ENCODE measurements at regions not wholly inside any gene's neighbourhood (a gene's known extent, or its start where the extent isn't known, plus 50 kb on each side); places are given as distances from the start of the nearest gene placed in this dataset.
"Not testable (repeated sequence)": the region's sequence is repeated elsewhere in the genome, so short reads cannot be mapped to it uniquely, and the experiment has no call there.

DNA sequence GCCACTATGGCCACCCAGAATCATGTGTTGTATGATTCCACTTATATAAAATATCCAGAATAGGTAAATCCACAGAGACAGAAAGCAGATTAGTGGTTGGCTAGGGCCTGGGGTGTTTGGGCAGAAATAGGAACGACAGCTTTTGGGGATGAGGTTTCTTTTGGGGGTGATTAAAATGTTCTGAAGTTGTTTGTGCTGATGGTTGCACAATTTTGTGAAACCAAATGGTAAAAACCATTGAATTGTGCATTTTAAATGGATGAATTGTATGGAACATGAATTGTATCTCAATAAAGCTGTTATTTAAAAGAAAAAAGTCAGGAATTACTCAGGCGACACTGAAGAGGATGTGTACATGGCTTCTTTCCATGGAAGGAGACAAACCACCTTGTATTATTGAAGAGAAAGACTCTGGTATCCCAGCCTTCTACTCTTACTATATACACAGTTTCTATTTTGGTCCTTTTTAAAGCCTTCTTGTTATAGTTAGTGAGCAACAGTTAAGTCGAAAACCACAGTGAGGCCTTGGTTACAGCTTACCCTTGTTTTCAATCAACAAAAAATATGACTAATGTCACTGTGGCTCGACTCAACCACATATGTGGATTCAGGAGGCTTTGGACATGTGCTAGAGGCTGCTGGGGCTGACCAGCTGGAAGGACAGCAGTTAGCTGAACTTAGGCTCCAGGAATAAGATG lies 57.1 kb upstream of the KMT2E start:
- Histone ChIP-seq H3K9ac (ENCODE audit: control insufficient read depth, extremely low read depth, insufficient read depth, low read length) (no peak overlapping the region), H3K4me1 (ENCODE audit: control insufficient read depth, extremely low read depth, insufficient read depth, low read length) (peaks cover 14% of the 10 kb centered on the region), H3K9me3 (ENCODE audit: control insufficient read depth, low read depth, low read length) (no peaks in the 10 kb centered on the region), H3K79me2 (ENCODE audit: control insufficient read depth, insufficient read depth, low read length) (no peaks in the 10 kb centered on the region), H2AFZ (ENCODE audit: control insufficient read depth, low read length) (no peak overlapping the region), H4K20me1 (ENCODE audit: control insufficient read depth, extremely low read depth, insufficient read depth, low read length) (no peaks in the 10 kb centered on the region), H3K27me3 (ENCODE audit: control insufficient read depth, extremely low read depth, insufficient read depth, low read length) (no peaks in the 10 kb centered on the region), H3K4me3 (ENCODE audit: control insufficient read depth in 2 of 3, extremely low read depth in 1 of 3, insufficient read depth in 2 of 3, low read depth in 1 of 3, low read length in 3 of 3) (no peak overlapping the region), H3K27ac (ENCODE audit: control insufficient read depth, insufficient read depth, low read length) (peak overlapping the region; percentile 26), H3K36me3 (ENCODE audit: control insufficient read depth in 2 of 2, extremely low read depth in 1 of 2, insufficient read depth in 2 of 2, low read length in 2 of 2) (no peaks in the 10 kb centered on the region), H3K4me2 (ENCODE audit: control insufficient read depth, extremely low read depth, insufficient read depth, low read depth, low read length) (no peak overlapping the region), H3K9me1 (ENCODE audit: control insufficient read depth, extremely low read depth, insufficient read depth, low read length) (peaks cover 4% of the 10 kb centered on the region)
- dilution Hi-C loops (cut with MboI; ENCODE audit: extremely low pct_ligation_motif_present, low sequenced_read_pairs), result no loop called here
- DNase-seq (ENCODE audit: low read depth, low spot score) (no peak), FAIRE-seq (no peak)
- no peak for TF ChIP-seq CTCF (optimal IDR thresholded peaks at IDR 0.05 in 1 of 3, IDR thresholded peaks at IDR 0.05 in 1 of 3, conservative IDR thresholded peaks at IDR 0.05 in 1 of 3; ENCODE audit: extremely low read depth in 1 of 3, insufficient read depth in 2 of 3, low read length in 3 of 3)

GRCh38 chr7:104958371-104958865 lies 55.6 kb upstream of the KMT2E start:
- dilution Hi-C loops (cut with MboI; ENCODE audit: extremely low pct_ligation_motif_present, low sequenced_read_pairs), result no loop called here
- Histone ChIP-seq H3K4me1 (ENCODE audit: control insufficient read depth, extremely low read depth, insufficient read depth, low read length) (peaks cover 30% of the 10 kb centered on the region), H3K4me2 (ENCODE audit: control insufficient read depth, extremely low read depth, insufficient read depth, low read depth, low read length) (no peak overlapping the region), H3K27ac (ENCODE audit: control insufficient read depth, insufficient read depth, low read length) (no peak overlapping the region), H3K9me3 (ENCODE audit: control insufficient read depth, low read depth, low read length) (no peaks in the 10 kb centered on the region), H3K27me3 (ENCODE audit: control insufficient read depth, extremely low read depth, insufficient read depth, low read length) (no peaks in the 10 kb centered on the region), H3K9ac (ENCODE audit: control insufficient read depth, extremely low read depth, insufficient read depth, low read length) (no peak overlapping the region), H4K20me1 (ENCODE audit: control insufficient read depth, extremely low read depth, insufficient read depth, low read length) (no peaks in the 10 kb centered on the region), H2AFZ (ENCODE audit: control insufficient read depth, low read length) (no peak overlapping the region), H3K79me2 (ENCODE audit: control insufficient read depth, insufficient read depth, low read length) (no peaks in the 10 kb centered on the region), H3K4me3 (ENCODE audit: control insufficient read depth in 2 of 3, extremely low read depth in 1 of 3, insufficient read depth in 2 of 3, low read depth in 1 of 3, low read length in 3 of 3) (no peak overlapping the region), H3K9me1 (ENCODE audit: control insufficient read depth, extremely low read depth, insufficient read depth, low read length) (peaks cover 4% of the 10 kb centered on the region), H3K36me3 (ENCODE audit: control insufficient read depth in 2 of 2, extremely low read depth in 1 of 2, insufficient read depth in 2 of 2, low read length in 2 of 2) (no peaks in the 10 kb centered on the region)
- DNase-seq (ENCODE audit: low read depth, low spot score) (no peak), FAIRE-seq (no peak)
- TF ChIP-seq EZH2 (IDR thresholded peaks at IDR 0.05; ENCODE audit: low read length) (no peak), CTCF (optimal IDR thresholded peaks at IDR 0.05 in 1 of 3, IDR thresholded peaks at IDR 0.05 in 1 of 3, conservative IDR thresholded peaks at IDR 0.05 in 1 of 3; ENCODE audit: extremely low read depth in 1 of 3, insufficient read depth in 2 of 3, low read length in 3 of 3) (no peak)

- H3K27me3 ChIP-seq (ENCODE audit: control insufficient read depth, extremely low read depth, insufficient read depth, low read length); H3K27ac ChIP-seq (ENCODE audit: control insufficient read depth, insufficient read depth, low read length); H3K9me1 ChIP-seq (ENCODE audit: control insufficient read depth, extremely low read depth, insufficient read depth, low read length); H3K4me2 ChIP-seq (ENCODE audit: control insufficient read depth, extremely low read depth, insufficient read depth, low read depth, low read length); H2AFZ ChIP-seq (ENCODE audit: control insufficient read depth, low read length); H4K20me1 ChIP-seq (ENCODE audit: control insufficient read depth, extremely low read depth, insufficient read depth, low read length); FAIRE-seq; dilution Hi-C loops (cut with MboI; ENCODE audit: extremely low pct_ligation_motif_present, low sequenced_read_pairs); H3K9me3 ChIP-seq (ENCODE audit: control insufficient read depth, low read depth, low read length); H3K4me3 ChIP-seq (ENCODE audit: control insufficient read depth in 2 of 3, extremely low read depth in 1 of 3, insufficient read depth in 2 of 3, low read depth in 1 of 3, low read length in 3 of 3); H3K9ac ChIP-seq (ENCODE audit: control insufficient read depth, extremely low read depth, insufficient read depth, low read length); DNase-seq (ENCODE audit: low read depth, low spot score); H3K36me3 ChIP-seq (ENCODE audit: control insufficient read depth in 2 of 2, extremely low read depth in 1 of 2, insufficient read depth in 2 of 2, low read length in 2 of 2); H3K79me2 ChIP-seq (ENCODE audit: control insufficient read depth, insufficient read depth, low read length): not testable (repeated sequence)
- peaks cover 38% of the 10 kb centered on the region for H3K4me1 ChIP-seq (ENCODE audit: control insufficient read depth, extremely low read depth, insufficient read depth, low read length)
These were observed 54.5 kb upstream of the KMT2E start for GRCh38 chr7:104959483-104959882.
